HCT116 (cell line): ENCODE measurements at regions not wholly inside any gene's neighbourhood (a gene's known extent, or its start where the extent isn't known, plus 50 kb on each side); places are given as distances from the start of the nearest gene placed in this dataset.
A peak's percentile ranks its signal among the peaks of the same experiment; 100 is the strongest.

ENCODE experiments used
- ATAC-seq: fragments of 200-7000 bp; cut with Tn5 transposase; 2 replicates; pipeline ENCODE4 v1.9.1; 2020; ENCODE audit warnings: mild to moderate bottlenecking, moderate library complexity
- BruUV-seq: library from RNA; stranded (reverse); fragments of 400-500 nt; replicated peaks from 2 replicates; lab custom pipeline; 2021; lab: Mats Ljungman, UMichigan
- CTCF ChIA-PET: fragments of 300-600 bp; sonication (Branson Sonifier 250); formaldehyde crosslinking; loops from one replicate; lab custom pipeline; 2021; ENCODE audit warnings: antibody characterized with exemption; lab: Charles Lee
- POLR2A ChIA-PET: fragments of 300-600, 350-600 bp; sonication (Branson Sonifier 250); formaldehyde crosslinking; loops from one replicate; lab custom pipeline; 2021; ENCODE audit warnings: antibody characterized with exemption; lab: Charles Lee
- RAD21 ChIA-PET, 2 experiments: fragments of 300-600 bp; sonication (Branson Sonifier 250); formaldehyde crosslinking; loops; one replicate each; lab custom pipeline; 2023; ENCODE audit warnings: low total read pairs in 2 of 2; ENCODE audit not compliant: uncharacterized antibody in 2 of 2, unreplicated experiment in 2 of 2, low non-redundant PET in 1 of 2; lab: Charles Lee
- DNase-seq: peaks from one replicate; pipeline ENCODE4 v3.0.0-alpha.2; 2010; ENCODE audit warnings: low read depth, low spot score
- H2AFZ ChIP-seq: fragments of 200-600 bp; shearing (Covaris generic), sonication (generic); 2 replicates; pipeline ENCODE4 v1.6.1; 2017; ENCODE audit warnings: low read depth, mixed run types, mixed read lengths, antibody characterized with exemption, low read length; ENCODE audit not compliant: poor library complexity, severe bottlenecking
- H3K27ac ChIP-seq: 2 replicates; pipeline ENCODE4 v1.5.1; 2012; ENCODE audit warnings: low read depth, low read length
- H3K27me3 ChIP-seq: fragments of 200-600 bp; sonication (generic); 2 replicates; pipeline ENCODE4 v1.6.1; 2016; ENCODE audit warnings: mixed run types, low read length, mixed read lengths; ENCODE audit not compliant: insufficient read depth
- H3K36me3 ChIP-seq, 2 experiments: fragments of 200-500 bp in 1 of 2; fragments of 200-600 bp in 1 of 2; sonication (Bioruptor generic) in 1 of 2; sonication (generic) in 1 of 2; 2 replicates each; pipeline versions ENCODE4 v1.5.1 to v1.6.1; 2014 to 2016; ENCODE audit warnings: low read length in 2 of 2, inconsistent platforms in 1 of 2, mixed read lengths in 1 of 2, mixed run types in 1 of 2; ENCODE audit not compliant: insufficient read depth in 2 of 2, control insufficient read depth in 1 of 2
- H3K4me1 ChIP-seq, 2 experiments: fragments of 200-600 bp in 1 of 2; sonication (generic) in 1 of 2; 2 replicates each; pipeline versions ENCODE4 v1.5.1 to v1.6.1; 2012 to 2017; ENCODE audit warnings: low read length in 2 of 2, inconsistent platforms in 1 of 2, mild to moderate bottlenecking in 1 of 2, mixed read lengths in 1 of 2, mixed run types in 1 of 2, moderate library complexity in 1 of 2; ENCODE audit not compliant: insufficient read depth in 2 of 2, control insufficient read depth in 1 of 2
- H3K4me2 ChIP-seq: fragments of 200-600 bp; sonication (generic); 2 replicates; pipeline ENCODE4 v1.6.1; 2017; ENCODE audit warnings: mixed run types, low read length, mixed read lengths
- H3K4me3 ChIP-seq, 2 experiments: fragments of 200-600 bp in 1 of 2; sonication (generic) in 1 of 2; replicated peaks in 1 of 2; 2 replicates each; pipeline ENCODE4 v1.5.1; 2011 to 2016; ENCODE audit warnings: low read length in 2 of 2, control low read depth in 1 of 2, low read depth in 1 of 2, mild to moderate bottlenecking in 1 of 2, mixed read lengths in 1 of 2, mixed run types in 1 of 2
- H3K79me2 ChIP-seq: fragments of 200-600 bp; sonication (generic); 2 replicates; pipeline ENCODE4 v1.6.1; 2017; ENCODE audit warnings: mild to moderate bottlenecking, mixed run types, low read length, moderate library complexity, mixed read lengths; ENCODE audit not compliant: insufficient read depth
- H3K9ac ChIP-seq: fragments of 200-600 bp; sonication (generic); 2 replicates; pipeline ENCODE4 v1.6.1; 2016; ENCODE audit warnings: low read length, mixed read lengths
- H3K9me2 ChIP-seq: fragments of 200-600 bp; sonication (generic), shearing (Covaris generic); 2 replicates; pipeline ENCODE4 v1.6.1; 2017; ENCODE audit warnings: mixed run types, mild to moderate bottlenecking, moderate library complexity; ENCODE audit not compliant: insufficient read depth
- H3K9me3 ChIP-seq, 2 experiments: fragments of 200-500 bp in 1 of 2; fragments of 200-600 bp in 1 of 2; sonication (Bioruptor generic) in 1 of 2; sonication (generic) in 1 of 2; 2 replicates each; pipeline ENCODE4 v1.6.1; 2014 to 2017; ENCODE audit warnings: low read length in 2 of 2, mixed read lengths in 2 of 2, inconsistent platforms in 1 of 2, low read depth in 1 of 2, mild to moderate bottlenecking in 1 of 2, mixed run types in 1 of 2, moderate library complexity in 1 of 2; ENCODE audit not compliant: control insufficient read depth in 1 of 2, insufficient read depth in 1 of 2
- H4K20me1 ChIP-seq: fragments of 200-600 bp; sonication (generic), shearing (Covaris generic); 2 replicates; pipeline ENCODE4 v1.6.1; 2017; ENCODE audit warnings: mixed run types, mild to moderate bottlenecking, moderate library complexity; ENCODE audit not compliant: insufficient read depth
- CBX3 ChIP-seq: IDR thresholded peaks from 2 replicates; pipeline ENCODE4 v1.6.1; 2012; ENCODE audit warnings: low read depth
- CEBPB ChIP-seq: IDR thresholded peaks from 2 replicates; pipeline ENCODE4 v1.6.1; 2012; ENCODE audit warnings: low read depth
- EGR1 ChIP-seq: IDR thresholded peaks from 2 replicates; pipeline ENCODE4 v1.6.1; 2012; ENCODE audit warnings: low read depth
- FOSL1 ChIP-seq: IDR thresholded peaks from 2 replicates; pipeline ENCODE4 v1.6.1; 2012; ENCODE audit warnings: low read depth
- JUND ChIP-seq: IDR thresholded peaks from 2 replicates; pipeline ENCODE4 v1.6.1; 2012
- RAD21 ChIP-seq: IDR thresholded peaks from 2 replicates; pipeline ENCODE4 v1.6.1; 2012; ENCODE audit warnings: low read depth, mild to moderate bottlenecking
- REST ChIP-seq: IDR thresholded peaks from 2 replicates; pipeline ENCODE4 v1.6.1; 2012; ENCODE audit warnings: low read depth
- SIN3A ChIP-seq: IDR thresholded peaks from 2 replicates; pipeline ENCODE4 v1.6.1; 2012; ENCODE audit warnings: low read depth
- SRF ChIP-seq: IDR thresholded peaks from 2 replicates; pipeline ENCODE4 v1.6.1; 2012; ENCODE audit warnings: low read depth
- ZNF274 ChIP-seq: fragments of 200-500 bp; sonication (Bioruptor generic); IDR thresholded peaks from 2 replicates; pipeline ENCODE4 v1.6.1; 2014; ENCODE audit warnings: mild to moderate bottlenecking, low read depth, low read length, inconsistent platforms
- intact Hi-C: fragments of 100-400 bp; cut with micrococcal nuclease; formaldehyde crosslinking; loops from 2 replicates; pipeline ENCODE4 v1.10.0; 2022
- TF ChIP-seq, protein P1 (sequence below): IDR thresholded peaks from 2 replicates; pipeline ENCODE4 v1.6.1; 2011; ENCODE audit warnings: mild to moderate bottlenecking, low read length, moderate library complexity; ENCODE audit not compliant: insufficient replicate concordance; ENCODE audit errors: extremely low read depth
- TF ChIP-seq, protein P2 (sequence below), 3 experiments: fragments of 200-600 bp in 1 of 3; sonication (generic) in 1 of 3; IDR thresholded peaks in 2 of 3; conservative IDR thresholded peaks in 1 of 3; 2 replicates each; pipeline ENCODE4 v1.5.1; 2012 to 2017; ENCODE audit warnings: low read depth in 2 of 3, low read length in 2 of 3, antibody characterized with exemption in 1 of 3, borderline replicate concordance in 1 of 3, control low read depth in 1 of 3, mild to moderate bottlenecking in 1 of 3, mixed read lengths in 1 of 3, mixed run types in 1 of 3, moderate library complexity in 1 of 3; ENCODE audit not compliant: insufficient read depth in 1 of 3

GRCh38 chr6:170480050-170480692 is 72.9 kb downstream of the PSMB1 start:
- Histone ChIP-seq H2AFZ (no peak overlapping the region), H3K36me3 (no peaks in the 10 kb centered on the region), H3K4me2 (no peak overlapping the region), H3K9ac (no peak overlapping the region), H3K27ac (no peak overlapping the region), H4K20me1 (no peaks in the 10 kb centered on the region), H3K4me1 (no peaks in the 10 kb centered on the region), H3K9me3 (no peaks in the 10 kb centered on the region), H3K79me2 (no peaks in the 10 kb centered on the region), H3K4me3 (no peak overlapping the region), H3K27me3 (no peaks in the 10 kb centered on the region), H3K9me2 (no peaks in the 10 kb centered on the region)
- BruUV-seq, result no TSS peak
- DNase-seq (no peak), ATAC-seq (peak; percentile 78)
- ChIA-PET RAD21 (no interaction called here), POLR2A (no interaction called here), CTCF (no interaction called here)
- intact Hi-C loops, result no loop called here
- TF ChIP-seq EGR1, result no peak
- TF ChIP-seq, protein P1, sequence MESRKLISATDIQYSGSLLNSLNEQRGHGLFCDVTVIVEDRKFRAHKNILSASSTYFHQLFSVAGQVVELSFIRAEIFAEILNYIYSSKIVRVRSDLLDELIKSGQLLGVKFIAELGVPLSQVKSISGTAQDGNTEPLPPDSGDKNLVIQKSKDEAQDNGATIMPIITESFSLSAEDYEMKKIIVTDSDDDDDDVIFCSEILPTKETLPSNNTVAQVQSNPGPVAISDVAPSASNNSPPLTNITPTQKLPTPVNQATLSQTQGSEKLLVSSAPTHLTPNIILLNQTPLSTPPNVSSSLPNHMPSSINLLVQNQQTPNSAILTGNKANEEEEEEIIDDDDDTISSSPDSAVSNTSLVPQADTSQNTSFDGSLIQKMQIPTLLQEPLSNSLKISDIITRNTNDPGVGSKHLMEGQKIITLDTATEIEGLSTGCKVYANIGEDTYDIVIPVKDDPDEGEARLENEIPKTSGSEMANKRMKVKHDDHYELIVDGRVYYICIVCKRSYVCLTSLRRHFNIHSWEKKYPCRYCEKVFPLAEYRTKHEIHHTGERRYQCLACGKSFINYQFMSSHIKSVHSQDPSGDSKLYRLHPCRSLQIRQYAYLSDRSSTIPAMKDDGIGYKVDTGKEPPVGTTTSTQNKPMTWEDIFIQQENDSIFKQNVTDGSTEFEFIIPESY, result no peak
- TF ChIP-seq, protein P2, sequence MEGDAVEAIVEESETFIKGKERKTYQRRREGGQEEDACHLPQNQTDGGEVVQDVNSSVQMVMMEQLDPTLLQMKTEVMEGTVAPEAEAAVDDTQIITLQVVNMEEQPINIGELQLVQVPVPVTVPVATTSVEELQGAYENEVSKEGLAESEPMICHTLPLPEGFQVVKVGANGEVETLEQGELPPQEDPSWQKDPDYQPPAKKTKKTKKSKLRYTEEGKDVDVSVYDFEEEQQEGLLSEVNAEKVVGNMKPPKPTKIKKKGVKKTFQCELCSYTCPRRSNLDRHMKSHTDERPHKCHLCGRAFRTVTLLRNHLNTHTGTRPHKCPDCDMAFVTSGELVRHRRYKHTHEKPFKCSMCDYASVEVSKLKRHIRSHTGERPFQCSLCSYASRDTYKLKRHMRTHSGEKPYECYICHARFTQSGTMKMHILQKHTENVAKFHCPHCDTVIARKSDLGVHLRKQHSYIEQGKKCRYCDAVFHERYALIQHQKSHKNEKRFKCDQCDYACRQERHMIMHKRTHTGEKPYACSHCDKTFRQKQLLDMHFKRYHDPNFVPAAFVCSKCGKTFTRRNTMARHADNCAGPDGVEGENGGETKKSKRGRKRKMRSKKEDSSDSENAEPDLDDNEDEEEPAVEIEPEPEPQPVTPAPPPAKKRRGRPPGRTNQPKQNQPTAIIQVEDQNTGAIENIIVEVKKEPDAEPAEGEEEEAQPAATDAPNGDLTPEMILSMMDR (IDR thresholded peaks at IDR 0.05 in 2 of 3, conservative IDR thresholded peaks at IDR 0.05 in 1 of 3; ENCODE audit: borderline replicate concordance in 1 of 3, insufficient read depth in 1 of 3, low read depth in 2 of 3, low read length in 2 of 3), result 0 out of 6 replicates have a peak, but pooled peaks of 1 of the 3 experiments have one; percentile 8
- TF ChIP-seq JUND, result no peak
- TF ChIP-seq SRF, result no peak
- no peak for TF ChIP-seq REST
- TF ChIP-seq RAD21, result peak; percentile 29; the same call in 1 of the 2 replicates
- TF ChIP-seq ZNF274, result no peak
- no peak for TF ChIP-seq FOSL1
- TF ChIP-seq CEBPB, result no peak
- TF ChIP-seq CBX3, result no peak
- TF ChIP-seq SIN3A, result no peak
